H9 (cell line): ENCODE measurements at regions not wholly inside any gene's neighbourhood (a gene's known extent, or its start where the extent isn't known, plus 50 kb on each side); places are given as distances from the start of the nearest gene placed in this dataset.

ENCODE experiments used
- DNase-seq: peaks from one replicate; pipeline ENCODE4 v3.0.0-alpha.2; 2017
- H2AFZ ChIP-seq: one replicate; pipeline ENCODE4 v1.6.1; 2013; ENCODE audit warnings: mild to moderate bottlenecking, low read length, control low read depth, moderate library complexity
- H2AK5ac ChIP-seq: 2 replicates; pipeline ENCODE4 v1.6.1; 2013; ENCODE audit warnings: low read length, control low read depth, mixed read lengths; ENCODE audit not compliant: insufficient read length
- H2BK120ac ChIP-seq: one replicate; pipeline ENCODE4 v1.6.1; 2013; ENCODE audit warnings: low read depth, mild to moderate bottlenecking, low read length, control low read depth, inconsistent platforms; ENCODE audit not compliant: poor library complexity, severe bottlenecking
- H2BK12ac ChIP-seq: 2 replicates; pipeline ENCODE4 v1.6.1; 2013; ENCODE audit warnings: low read length, control low read depth, mixed read lengths, low read depth; ENCODE audit not compliant: insufficient read length
- H2BK15ac ChIP-seq: 2 replicates; pipeline ENCODE4 v1.6.1; 2013; ENCODE audit warnings: low read depth, low read length, control low read depth
- H2BK20ac ChIP-seq: one replicate; pipeline ENCODE4 v1.6.1; 2013; ENCODE audit warnings: low read depth, mild to moderate bottlenecking, low read length, control low read depth, inconsistent platforms; ENCODE audit not compliant: poor library complexity, severe bottlenecking
- H2BK5ac ChIP-seq: 2 replicates; pipeline ENCODE4 v1.6.1; 2013; ENCODE audit warnings: low read length, control low read depth, mixed read lengths; ENCODE audit not compliant: insufficient read length
- H3K14ac ChIP-seq: 2 replicates; pipeline ENCODE4 v1.6.1; 2013; ENCODE audit warnings: low read length, control low read depth; ENCODE audit not compliant: insufficient read depth
- H3K18ac ChIP-seq: 2 replicates; pipeline ENCODE4 v1.6.1; 2013; ENCODE audit warnings: low read depth, mild to moderate bottlenecking, mixed read lengths, low read length, control low read depth; ENCODE audit not compliant: insufficient read length
- H3K23ac ChIP-seq: 2 replicates; pipeline ENCODE4 v1.6.1; 2013; ENCODE audit warnings: low read length, control low read depth, mixed read lengths, low read depth; ENCODE audit not compliant: insufficient read length
- H3K23me2 ChIP-seq: 2 replicates; pipeline ENCODE4 v1.6.1; 2013; ENCODE audit warnings: low read depth, mild to moderate bottlenecking, mixed read lengths, low read length, control low read depth; ENCODE audit not compliant: insufficient read length, poor library complexity, severe bottlenecking
- H3K27ac ChIP-seq: 2 replicates; pipeline ENCODE4 v1.5.1; 2013; ENCODE audit warnings: low read length, control low read depth, mixed read lengths, low read depth; ENCODE audit not compliant: insufficient read length
- H3K27me3 ChIP-seq: 2 replicates; pipeline ENCODE4 v1.6.1; 2013; ENCODE audit warnings: low read length, control low read depth, inconsistent platforms; ENCODE audit not compliant: insufficient read depth
- H3K4ac ChIP-seq: 2 replicates; pipeline ENCODE4 v1.6.1; 2013; ENCODE audit warnings: low read depth, mild to moderate bottlenecking, control low read depth, inconsistent platforms, low read length, moderate library complexity
- H3K4me1 ChIP-seq: 2 replicates; pipeline ENCODE4 v1.6.1; 2013; ENCODE audit warnings: low read length, control low read depth, inconsistent platforms; ENCODE audit not compliant: insufficient read depth
- H3K4me2 ChIP-seq: 2 replicates; pipeline ENCODE4 v1.6.1; 2013; ENCODE audit warnings: low read length, control low read depth, mixed read lengths; ENCODE audit not compliant: insufficient read length, insufficient read depth
- H3K56ac ChIP-seq: 2 replicates; pipeline ENCODE4 v1.6.1; 2013; ENCODE audit warnings: low read depth, mild to moderate bottlenecking, mixed read lengths, low read length, control low read depth; ENCODE audit not compliant: insufficient read length
- H3K79me1 ChIP-seq: 2 replicates; pipeline ENCODE4 v1.6.1; 2013; ENCODE audit warnings: low read depth, mild to moderate bottlenecking, moderate library complexity, low read length, control low read depth, inconsistent platforms; ENCODE audit not compliant: insufficient read depth, poor library complexity, severe bottlenecking
- H3K79me2 ChIP-seq: 2 replicates; pipeline ENCODE4 v1.6.1; 2013; ENCODE audit warnings: low read length, control low read depth, inconsistent platforms; ENCODE audit not compliant: insufficient read depth
- H3K9ac ChIP-seq: 2 replicates; pipeline ENCODE4 v1.6.1; 2013; ENCODE audit warnings: low read length, control low read depth, mixed read lengths; ENCODE audit not compliant: insufficient read length; ENCODE audit errors: extremely low read depth
- H3K9me3 ChIP-seq: one replicate; pipeline ENCODE4 v1.6.1; 2013; ENCODE audit warnings: low read depth, low read length, inconsistent platforms; ENCODE audit not compliant: control insufficient read depth
- H3T11ph ChIP-seq: one replicate; pipeline ENCODE4 v1.6.1; 2013; ENCODE audit warnings: mild to moderate bottlenecking, low read length, control low read depth, inconsistent platforms
- H4K20me1 ChIP-seq: one replicate; pipeline ENCODE4 v1.6.1; 2013; ENCODE audit not compliant: control insufficient read depth, insufficient read length, insufficient read depth
- H4K5ac ChIP-seq: 2 replicates; pipeline ENCODE4 v1.6.1; 2013; ENCODE audit warnings: low read depth, mild to moderate bottlenecking, mixed read lengths, low read length, control low read depth; ENCODE audit not compliant: insufficient read length
- H4K8ac ChIP-seq: replicated peaks from 2 replicates; pipeline ENCODE4 v1.6.1; 2013; ENCODE audit warnings: low read length, control low read depth, mixed read lengths, low read depth; ENCODE audit not compliant: insufficient read length
- H4K91ac ChIP-seq: 2 replicates; pipeline ENCODE4 v1.6.1; 2013; ENCODE audit warnings: low read depth, mild to moderate bottlenecking, moderate library complexity, mixed read lengths, low read length, control low read depth; ENCODE audit not compliant: insufficient read length
- H3K27ac Mint-ChIP-seq, 3 experiments: 2 replicates in 2 of 3; 3 replicates in 1 of 3; pipeline ENCODE4 v1.8.0; 2020 to 2021; ENCODE audit warnings: mixed read lengths in 3 of 3, mild to moderate bottlenecking in 1 of 3, moderate library complexity in 1 of 3
- H3K27me3 Mint-ChIP-seq: 2 replicates; pipeline ENCODE4 v1.8.0; 2021; ENCODE audit warnings: low read depth, mild to moderate bottlenecking, moderate library complexity, mixed read lengths
- H3K36me3 Mint-ChIP-seq, 3 experiments: 2 replicates in 2 of 3; 3 replicates in 1 of 3; pipeline ENCODE4 v1.8.0; 2020 to 2021; ENCODE audit warnings: low read depth in 3 of 3, mixed read lengths in 3 of 3; ENCODE audit not compliant: insufficient read depth in 1 of 3
- H3K4me1 Mint-ChIP-seq, 2 experiments: 2 replicates each; pipeline ENCODE4 v1.8.0; 2020; ENCODE audit warnings: mixed read lengths in 2 of 2
- H3K4me3 Mint-ChIP-seq, 2 experiments: 2 replicates in 1 of 2; 3 replicates in 1 of 2; pipeline ENCODE4 v1.8.0; 2020 to 2021; ENCODE audit warnings: mild to moderate bottlenecking in 2 of 2, mixed read lengths in 2 of 2, moderate library complexity in 1 of 2
- H3K9me3 Mint-ChIP-seq, 2 experiments: 2 replicates in 1 of 2; 3 replicates in 1 of 2; pipeline ENCODE4 v1.8.0; 2020; ENCODE audit warnings: mild to moderate bottlenecking in 2 of 2, mixed read lengths in 2 of 2, moderate library complexity in 1 of 2
- CTCF ChIP-seq: fragments of 200-600 bp; sonication (generic); conservative IDR thresholded peaks from 3 replicates; pipeline ENCODE4 v1.8.0; 2021; ENCODE audit warnings: antibody characterized with exemption, mild to moderate bottlenecking
- WGBS: extraction: QIAGEN DNeasy Blood & Tissue Kit; methylation state at CpG from one replicate; pipeline ENCODE4 v1.1.7; 2013; ENCODE audit warnings: missing lambda C conversion rate, low lambda C conversion rate, mixed read lengths; ENCODE audit not compliant: insufficient read length; ENCODE audit errors: extremely low coverage; 5-methylcytosine and 5-hydroxymethylcytosine counted together

- Histone ChIP-seq H2BK5ac (no peak overlapping the region), H3K23ac (no peak overlapping the region), H3T11ph (no peak overlapping the region), H3K27ac (no peak overlapping the region), H3K4ac (no peak overlapping the region), H2BK20ac (no peak overlapping the region), H2AFZ (no peak overlapping the region), H3K18ac (no peak overlapping the region), H3K56ac (no peak overlapping the region), H3K4me1 (no peaks in the 10 kb centered on the region), H2AK5ac (no peak overlapping the region), H3K23me2 (no peaks in the 10 kb centered on the region), H3K14ac (no peak overlapping the region), H3K79me2 (no peaks in the 10 kb centered on the region), H2BK15ac (no peak overlapping the region), H4K91ac (no peak overlapping the region), H3K9ac (no peak overlapping the region), H2BK120ac (no peak overlapping the region), H3K79me1 (no peaks in the 10 kb centered on the region), H4K8ac (no peak overlapping the region), H2BK12ac (no peak overlapping the region), H4K20me1 (no peaks in the 10 kb centered on the region), H3K4me2 (no peak overlapping the region), H3K27me3 (no peaks in the 10 kb centered on the region), H3K9me3 (no peaks in the 10 kb centered on the region), H4K5ac (no peak overlapping the region)
- Mint-ChIP-seq H3K9me3 (peaks cover 0 to 8% of the 10 kb centered on the region in 2 experiments; a peak in 2 of 5 replicates), H3K4me1 (no peaks in the 10 kb centered on the region; a peak in 1 of 4 replicates), H3K27ac (no peak overlapping the region), H3K36me3 (peaks cover 0 to 5% (median 2%) of the 10 kb centered on the region in 3 experiments; a peak in 3 of 7 replicates), H3K4me3 (no peak overlapping the region), H3K27me3 (no peaks in the 10 kb centered on the region; the same call in 1 of the 2 replicates)
- no peak for TF ChIP-seq CTCF
- DNase-seq, result no peak
- no CpG with 5 or more reads among the region's 1 CpG for WGBS
Observed at GRCh38 chr5:108661024-108661423, 86.7 kb upstream of the FER start.
